H1 (cell line): ENCODE measurements at regions not wholly inside any gene's neighbourhood (a gene's known extent, or its start where the extent isn't known, plus 50 kb on each side); places are given as distances from the start of the nearest gene placed in this dataset.

ENCODE experiments used
- CTCF ChIP-seq, 3 experiments: IDR thresholded peaks; 1 replicate in 2 of 3; 2 replicates in 1 of 3; pipeline versions ENCODE4 v1.5.1 to v1.6.1; 2011; ENCODE audit warnings: low read length in 3 of 3, mild to moderate bottlenecking in 3 of 3, inconsistent platforms in 2 of 3, low read depth in 1 of 3, moderate library complexity in 1 of 3; ENCODE audit not compliant: insufficient read depth in 1 of 3; ENCODE audit errors: control extremely low read depth in 1 of 3
- EZH2 ChIP-seq: fragments of 200-600 bp; sonication (generic); IDR thresholded peaks from 2 replicates; pipeline ENCODE4 v1.7.1; 2012; ENCODE audit warnings: low read depth, mild to moderate bottlenecking, moderate library complexity, low read length, inconsistent platforms; ENCODE audit not compliant: severe bottlenecking
- POLR2A ChIP-seq, 2 experiments: IDR thresholded peaks; 1 replicate in 1 of 2; 2 replicates in 1 of 2; pipeline ENCODE4 v1.6.1; 2011; ENCODE audit warnings: low read depth in 2 of 2, low read length in 2 of 2, mild to moderate bottlenecking in 2 of 2; ENCODE audit errors: control extremely low read depth in 1 of 2
- POLR2AphosphoS5 ChIP-seq: IDR thresholded peaks from 2 replicates; pipeline ENCODE4 v1.6.1; 2011; ENCODE audit warnings: low read depth, low read length
- SAP30 ChIP-seq: fragments of 300-600 bp; sonication (generic); IDR thresholded peaks from 2 replicates; pipeline ENCODE4 v1.7.1; 2012; ENCODE audit warnings: low read length, moderate library complexity, mild to moderate bottlenecking, inconsistent platforms; ENCODE audit not compliant: insufficient read depth, insufficient replicate concordance
- SP1 ChIP-seq: IDR thresholded peaks from 2 replicates; pipeline ENCODE4 v1.6.1; 2011; ENCODE audit warnings: low read depth, low read length
- TAF1 ChIP-seq: IDR thresholded peaks from 2 replicates; pipeline ENCODE4 v1.6.1; 2011; ENCODE audit warnings: mild to moderate bottlenecking, low read depth, low read length
- ZNF274 ChIP-seq: IDR thresholded peaks from 2 replicates; pipeline ENCODE4 v1.7.0; 2012; ENCODE audit warnings: low read length, borderline replicate concordance; ENCODE audit errors: extremely low read depth
- TF ChIP-seq, protein P1 (sequence below): IDR thresholded peaks from 2 replicates; pipeline ENCODE4 v1.6.1; 2011; ENCODE audit warnings: low read depth, mild to moderate bottlenecking, low read length; ENCODE audit not compliant: insufficient read depth

DNA sequence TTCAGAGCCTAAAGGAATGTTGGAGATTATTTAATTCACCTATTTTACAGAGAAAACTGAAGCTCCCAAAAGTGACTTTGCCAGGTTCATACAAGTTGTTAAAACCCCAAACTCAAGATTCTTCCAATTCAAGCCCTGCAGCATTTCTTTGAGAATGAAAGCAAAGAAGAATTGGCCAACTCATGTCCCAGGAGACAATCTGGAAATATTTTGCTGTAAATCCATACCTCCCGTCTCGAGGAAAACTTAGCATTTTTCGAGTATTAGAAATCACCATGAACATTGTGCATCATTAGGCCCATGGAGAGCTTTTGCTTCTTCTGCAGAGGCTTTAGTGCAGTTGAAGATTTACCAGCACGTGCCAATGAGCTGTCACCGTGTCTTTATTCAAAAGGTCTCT, 176.4 kb upstream of the KCNJ16 start:
- TF ChIP-seq POLR2A (IDR thresholded peaks at IDR 0.05; ENCODE audit: control extremely low read depth in 1 of 2, low read depth in 2 of 2, low read length in 2 of 2) (no peak), CTCF (IDR thresholded peaks at IDR 0.05; ENCODE audit: control extremely low read depth in 1 of 3, insufficient read depth in 1 of 3, low read depth in 1 of 3, low read length in 3 of 3) (no peak), ZNF274 (no peak), EZH2 (no peak), POLR2AphosphoS5 (no peak), TAF1 (no peak), SP1 (no peak), SAP30 (no peak)
- TF ChIP-seq, protein P1, sequence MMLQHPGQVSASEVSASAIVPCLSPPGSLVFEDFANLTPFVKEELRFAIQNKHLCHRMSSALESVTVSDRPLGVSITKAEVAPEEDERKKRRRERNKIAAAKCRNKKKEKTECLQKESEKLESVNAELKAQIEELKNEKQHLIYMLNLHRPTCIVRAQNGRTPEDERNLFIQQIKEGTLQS: no peak
